ENCODE measurements at regions not wholly inside any gene's neighbourhood (a gene's known extent, or its start where the extent isn't known, plus 50 kb on each side); places are given as distances from the start of the nearest gene placed in this dataset.

DNA sequence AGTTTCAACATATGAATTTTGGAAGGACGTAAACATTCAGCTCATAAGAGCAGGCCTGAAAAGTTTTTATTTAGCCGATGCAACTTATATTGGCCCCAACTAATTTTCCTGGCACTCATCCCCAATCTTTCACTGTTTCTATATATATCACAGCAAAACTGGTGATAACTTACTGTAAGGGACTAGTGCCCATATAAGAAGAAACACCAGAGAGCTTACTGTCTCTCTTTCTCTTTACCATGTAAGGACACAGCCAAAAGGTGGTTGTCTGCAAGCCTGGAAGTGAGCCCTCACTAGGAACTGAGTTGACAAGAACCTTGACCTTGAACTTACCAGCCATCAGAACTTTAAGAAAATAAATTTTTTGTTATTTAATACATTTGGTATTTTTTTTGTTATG lies 807.4 kb upstream of the CITED2 start:
- H3K27me3 Mint-ChIP-seq, result peaks cover 2% of the 10 kb centered on the region
- intact Hi-C loops (cut with DNase I, micrococcal nuclease), result no loop called here
- no peak for DNase-seq
- no peak overlapping the region for H3K27ac Mint-ChIP-seq
- H3K4me3 Mint-ChIP-seq, result no peak overlapping the region
- H3K36me3 Mint-ChIP-seq (ENCODE audit: low read depth), result no peaks in the 10 kb centered on the region
- ChIA-PET CTCF (no interaction called here), POLR2A (no interaction called here)
- no peak for ATAC-seq
- H3K4me1 Mint-ChIP-seq, result no peaks in the 10 kb centered on the region
- H3K9me3 Mint-ChIP-seq (ENCODE audit: low read depth), result no peaks in the 10 kb centered on the region

DNA sequence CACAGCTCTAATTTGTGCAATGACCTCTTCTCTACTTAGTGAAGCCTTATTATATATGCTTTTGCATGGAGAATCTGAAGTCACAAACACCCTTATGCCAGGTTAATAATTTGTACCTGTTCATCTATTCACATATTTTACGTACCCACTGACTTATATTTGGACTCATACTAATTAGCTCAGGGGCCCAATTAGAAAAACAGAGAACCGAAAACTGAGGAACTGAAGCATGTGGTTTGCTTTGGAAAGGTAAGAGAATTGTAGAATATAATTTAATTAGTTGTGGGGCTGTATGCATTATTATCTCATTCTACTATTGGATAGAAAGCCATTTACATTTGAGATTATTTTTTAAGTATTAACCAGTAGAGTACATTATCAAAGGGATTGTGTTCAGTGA lies 805.9 kb upstream of the CITED2 start:
- CTCF ChIA-PET, result no interaction called here

DNA sequence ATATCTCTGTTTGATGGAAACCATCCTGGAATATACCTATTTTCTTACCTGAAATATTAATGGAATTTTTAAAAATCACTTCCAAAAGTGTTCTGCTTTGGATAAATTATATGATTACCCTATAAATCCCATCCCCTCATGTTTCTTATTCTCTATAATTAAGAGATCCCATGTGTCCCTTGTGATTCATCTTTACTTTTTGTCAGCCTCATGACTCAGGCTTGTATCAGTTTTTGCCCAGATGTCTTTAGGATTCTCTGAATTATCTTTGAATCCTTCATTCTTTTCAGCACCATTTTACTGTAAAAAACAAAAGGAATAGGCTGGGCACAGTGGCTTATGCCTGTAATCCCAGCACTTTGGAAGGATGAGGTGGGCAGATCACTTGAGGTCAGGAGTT lies 804.5 kb upstream of the CITED2 start:
- ChIA-PET POLR2A (no interaction called here), CTCF (no interaction called here)
- Mint-ChIP-seq H3K4me1 (no peaks in the 10 kb centered on the region), H3K4me3 (no peak overlapping the region), H3K36me3 (ENCODE audit: low read depth) (no peaks in the 10 kb centered on the region), H3K9me3 (ENCODE audit: low read depth) (no peaks in the 10 kb centered on the region), H3K27ac (no peak overlapping the region), H3K27me3 (no peaks in the 10 kb centered on the region)
- ATAC-seq (no peak), DNase-seq (no peak)
- intact Hi-C loops (cut with DNase I, micrococcal nuclease), result no loop called here

More for the DNA sequence above, 805.9 kb upstream of the CITED2 start:
- no peaks in the 10 kb centered on the region for H3K4me1 Mint-ChIP-seq
- H3K27ac Mint-ChIP-seq, result no peak overlapping the region
- no peaks in the 10 kb centered on the region for H3K36me3 Mint-ChIP-seq (ENCODE audit: low read depth)
- intact Hi-C loops (cut with DNase I, micrococcal nuclease), result no loop called here
- H3K27me3 Mint-ChIP-seq, result no peaks in the 10 kb centered on the region
- POLR2A ChIA-PET, result no interaction called here
- H3K9me3 Mint-ChIP-seq (ENCODE audit: low read depth), result no peaks in the 10 kb centered on the region
- DNase-seq (no peak), ATAC-seq (no peak)
- no peak overlapping the region for H3K4me3 Mint-ChIP-seq

DNA sequence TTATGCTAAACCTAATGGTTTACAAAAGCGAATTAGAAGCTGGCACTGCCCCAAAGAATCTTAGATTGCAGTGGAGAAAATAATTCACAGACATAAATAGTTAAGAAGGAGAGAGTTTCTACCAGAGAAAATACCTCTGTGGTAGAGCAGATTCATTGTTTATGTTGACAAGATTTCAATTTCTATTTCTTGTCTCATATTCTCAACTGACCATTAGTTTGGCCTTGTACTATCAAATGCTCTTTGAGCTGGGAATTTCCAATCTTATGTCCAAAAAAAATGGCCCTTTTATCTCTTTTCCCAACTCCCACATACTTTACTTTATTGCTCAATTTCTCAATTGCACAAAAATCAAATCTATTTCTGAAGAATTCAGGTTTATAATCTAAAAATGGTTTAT lies 804.1 kb upstream of the CITED2 start:
- H3K36me3 Mint-ChIP-seq (ENCODE audit: low read depth), result no peaks in the 10 kb centered on the region
- no peaks in the 10 kb centered on the region for H3K4me1 Mint-ChIP-seq
- no peak overlapping the region for H3K4me3 Mint-ChIP-seq
- DNase-seq, result no peak
- H3K9me3 Mint-ChIP-seq (ENCODE audit: low read depth), result no peaks in the 10 kb centered on the region
- H3K27me3 Mint-ChIP-seq, result no peaks in the 10 kb centered on the region
- POLR2A ChIA-PET, result no interaction called here
- intact Hi-C loops (cut with DNase I, micrococcal nuclease), result no loop called here
- ATAC-seq, result no peak
- CTCF ChIA-PET, result no interaction called here
- H3K27ac Mint-ChIP-seq, result no peak overlapping the region

DNA sequence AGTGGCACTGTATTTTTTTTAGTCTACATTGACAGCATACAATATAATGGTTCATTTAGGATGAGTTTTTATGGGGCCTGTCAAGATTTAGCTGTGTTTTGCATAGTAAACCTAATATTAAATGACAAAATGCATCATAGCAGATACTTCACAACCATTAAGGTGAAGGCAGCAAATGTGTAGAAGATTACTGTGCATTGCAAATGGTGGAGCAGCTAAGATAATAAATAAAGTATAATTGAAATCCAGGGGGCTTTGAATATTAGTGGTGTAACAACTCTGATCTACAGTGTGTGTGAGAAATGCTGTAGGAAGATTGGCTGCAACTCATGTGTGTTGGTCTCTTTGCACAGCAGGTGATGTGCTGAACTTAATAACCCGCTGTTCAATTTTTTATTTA lies 801.9 kb upstream of the CITED2 start:
- no peaks in the 10 kb centered on the region for H3K36me3 Mint-ChIP-seq (ENCODE audit: low read depth)
- H3K4me1 Mint-ChIP-seq, result no peaks in the 10 kb centered on the region
- intact Hi-C loops (cut with DNase I, micrococcal nuclease), result no loop called here
- no peak overlapping the region for H3K4me3 Mint-ChIP-seq
- DNase-seq (no peak), ATAC-seq (no peak)
- H3K9me3 Mint-ChIP-seq (ENCODE audit: low read depth), result peaks cover 2% of the 10 kb centered on the region
- H3K27ac Mint-ChIP-seq, result no peak overlapping the region
- ChIA-PET POLR2A (no interaction called here), CTCF (no interaction called here)
- H3K27me3 Mint-ChIP-seq, result no peaks in the 10 kb centered on the region

DNA sequence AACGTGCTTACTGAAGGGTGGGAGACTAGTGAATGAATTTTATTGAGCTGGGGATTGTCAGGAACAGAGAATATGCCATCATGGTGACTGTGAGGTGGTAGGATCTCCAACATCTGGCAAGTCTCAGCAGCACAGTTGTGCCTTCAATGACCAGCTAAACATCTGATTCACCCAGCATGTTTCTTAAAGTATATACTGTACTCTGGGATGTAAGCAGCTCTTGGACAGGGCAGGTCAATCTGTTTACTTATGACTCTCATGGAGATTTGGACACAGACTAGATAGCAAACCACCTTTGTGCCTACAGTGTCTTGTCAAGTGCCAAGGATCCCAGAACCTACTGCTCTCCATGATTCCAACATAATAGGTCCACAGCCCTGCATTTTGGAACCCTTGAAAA lies 801.0 kb upstream of the CITED2 start:
- no peaks in the 10 kb centered on the region for H3K36me3 Mint-ChIP-seq (ENCODE audit: low read depth)
- H3K4me3 Mint-ChIP-seq, result no peak overlapping the region
- ChIA-PET CTCF (no interaction called here), POLR2A (no interaction called here)
- no peaks in the 10 kb centered on the region for H3K27me3 Mint-ChIP-seq
- ATAC-seq (no peak), DNase-seq (no peak)
- H3K9me3 Mint-ChIP-seq (ENCODE audit: low read depth), result peaks cover 2% of the 10 kb centered on the region
- no peaks in the 10 kb centered on the region for H3K4me1 Mint-ChIP-seq
- intact Hi-C loops (cut with DNase I, micrococcal nuclease), result no loop called here
- no peak overlapping the region for H3K27ac Mint-ChIP-seq

DNA sequence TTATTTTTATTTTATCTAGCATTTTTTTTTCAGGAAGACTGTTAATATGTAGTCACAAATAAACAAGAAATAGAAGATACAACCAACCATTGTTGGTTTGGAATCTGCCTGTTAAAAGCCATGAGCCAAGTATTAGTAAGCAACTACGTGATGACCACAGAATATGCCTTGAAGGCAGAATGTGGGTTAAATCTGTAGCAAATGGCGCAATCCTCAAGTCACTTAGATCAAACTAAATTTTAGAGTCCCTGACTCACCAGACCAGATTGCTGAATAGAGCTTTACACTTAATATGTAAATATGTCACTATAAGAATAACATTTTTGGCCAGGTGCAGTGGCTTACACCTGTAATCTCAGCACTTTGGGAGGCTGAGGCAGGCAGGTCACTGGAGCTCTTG lies 800.1 kb upstream of the CITED2 start:
- intact Hi-C loops (cut with DNase I, micrococcal nuclease), result no loop called here
- peaks cover 2% of the 10 kb centered on the region for H3K9me3 Mint-ChIP-seq (ENCODE audit: low read depth)
- ATAC-seq, result no peak
- peaks cover 2% of the 10 kb centered on the region for H3K27me3 Mint-ChIP-seq
- DNase-seq, result no peak
- H3K27ac Mint-ChIP-seq, result no peak overlapping the region
- no peak overlapping the region for H3K4me3 Mint-ChIP-seq
- H3K4me1 Mint-ChIP-seq, result no peaks in the 10 kb centered on the region
- ChIA-PET POLR2A (no interaction called here), CTCF (no interaction called here)
- H3K36me3 Mint-ChIP-seq (ENCODE audit: low read depth), result no peaks in the 10 kb centered on the region

DNA sequence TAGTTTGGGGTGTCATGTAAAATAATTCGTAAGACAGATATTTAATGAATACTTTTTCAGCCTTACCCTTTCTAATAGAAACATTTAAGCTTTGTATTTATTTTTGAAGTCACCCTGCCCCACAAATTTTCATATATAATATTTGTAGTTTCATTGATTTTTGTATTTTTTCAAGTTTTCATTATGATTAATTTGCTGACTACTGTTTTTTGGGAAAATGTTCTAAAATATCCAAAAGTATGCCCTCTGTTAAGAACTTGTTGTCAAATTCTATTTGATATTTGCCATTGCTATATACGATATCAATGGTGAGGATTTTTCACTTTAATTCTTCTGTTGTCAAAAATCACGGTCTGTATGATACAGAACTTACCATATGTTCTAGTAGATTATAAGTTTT lies 793.9 kb upstream of the CITED2 start:
- no peak overlapping the region for H3K4me3 Mint-ChIP-seq
- ChIA-PET CTCF (no interaction called here), POLR2A (no interaction called here)
- no peak overlapping the region for H3K27ac Mint-ChIP-seq
- DNase-seq, result no peak
- H3K36me3 Mint-ChIP-seq (ENCODE audit: low read depth), result no peaks in the 10 kb centered on the region
- intact Hi-C loops (cut with DNase I, micrococcal nuclease), result no loop called here
- peaks cover 2% of the 10 kb centered on the region for H3K27me3 Mint-ChIP-seq
- peaks cover 2% of the 10 kb centered on the region for H3K9me3 Mint-ChIP-seq (ENCODE audit: low read depth)
- no peaks in the 10 kb centered on the region for H3K4me1 Mint-ChIP-seq
- ATAC-seq, result no peak

DNA sequence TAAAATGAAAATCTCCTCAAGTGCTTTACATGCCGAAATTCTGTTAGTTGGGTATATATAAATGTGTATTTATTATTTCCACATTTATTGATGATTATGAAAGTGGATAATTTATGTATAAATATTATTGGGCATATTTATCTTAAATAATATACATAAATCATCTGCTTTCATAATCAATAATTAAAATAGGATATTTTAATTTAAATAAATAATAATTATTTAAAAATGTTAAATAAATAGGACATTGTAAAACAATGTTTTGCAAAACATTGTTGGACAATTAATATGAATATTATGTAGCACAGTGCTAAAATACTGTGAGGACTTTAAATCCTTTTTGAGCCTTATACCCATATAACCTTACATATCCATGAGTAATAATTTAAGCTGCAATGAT lies 786.5 kb upstream of the CITED2 start:
- Mint-ChIP-seq H3K36me3 (ENCODE audit: low read depth) (no peaks in the 10 kb centered on the region), H3K4me3 (no peak overlapping the region), H3K27me3 (peaks cover 6% of the 10 kb centered on the region), H3K9me3 (ENCODE audit: low read depth) (no peaks in the 10 kb centered on the region), H3K27ac (no peak overlapping the region), H3K4me1 (no peaks in the 10 kb centered on the region)
- intact Hi-C loops (cut with DNase I, micrococcal nuclease), result no loop called here
- ATAC-seq (no peak), DNase-seq (no peak)
- ChIA-PET POLR2A (no interaction called here), CTCF (interaction anchor here (1.2 kb wide), 1 partner anchor 40 kb away, joined by 3 read pairs; no protein-coding TSS in a partner anchor)

DNA sequence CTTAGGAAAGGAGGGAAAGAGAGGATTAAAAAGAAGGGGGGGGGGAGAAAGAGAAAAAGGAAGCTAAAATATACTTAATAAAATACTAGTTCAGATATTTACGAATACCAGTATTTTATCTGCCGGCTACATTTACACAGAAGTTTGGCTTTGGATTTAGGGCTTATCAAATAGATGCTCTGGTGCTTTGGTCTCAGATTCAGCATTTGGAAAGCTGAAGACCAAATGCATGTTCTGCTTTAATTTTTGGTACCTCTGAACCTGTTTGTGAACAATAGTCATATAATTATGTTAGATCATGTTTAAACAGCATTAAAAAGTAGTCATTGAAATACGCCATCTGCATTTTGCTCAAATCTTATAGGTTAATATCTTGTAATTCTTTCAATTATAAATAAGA lies 786.0 kb upstream of the CITED2 start:
- ATAC-seq, result no peak
- H3K9me3 Mint-ChIP-seq (ENCODE audit: low read depth), result no peaks in the 10 kb centered on the region
- CTCF ChIA-PET, result interaction anchor here (1.2 kb wide), 1 partner anchor 40 kb away, joined by 3 read pairs; no protein-coding TSS in a partner anchor
- POLR2A ChIA-PET, result no interaction called here
- H3K27ac Mint-ChIP-seq, result no peak overlapping the region
- H3K4me1 Mint-ChIP-seq, result no peaks in the 10 kb centered on the region
- H3K4me3 Mint-ChIP-seq, result no peak overlapping the region
- H3K27me3 Mint-ChIP-seq, result peaks cover 6% of the 10 kb centered on the region
- intact Hi-C loops (cut with DNase I, micrococcal nuclease), result no loop called here
- DNase-seq, result no peak
- no peaks in the 10 kb centered on the region for H3K36me3 Mint-ChIP-seq (ENCODE audit: low read depth)

DNA sequence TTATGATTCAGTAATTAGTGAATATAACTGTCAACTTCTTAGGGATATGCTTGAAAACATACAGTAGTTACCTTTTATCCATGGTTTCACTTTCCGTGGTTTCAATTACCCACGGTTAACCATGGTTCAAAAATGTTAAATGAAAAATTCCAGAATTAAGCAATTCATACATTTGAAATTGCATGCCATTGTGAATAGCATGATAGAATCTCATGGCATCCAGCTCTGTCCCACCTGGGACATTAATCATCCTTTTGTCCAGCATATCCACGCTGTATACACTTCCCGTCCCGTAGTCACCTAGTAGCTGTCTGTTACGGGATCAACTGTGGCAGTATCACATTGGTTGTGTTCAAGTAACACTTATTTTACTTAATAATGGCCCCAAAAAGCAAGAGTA lies 781.7 kb upstream of the CITED2 start:
- peaks cover 6% of the 10 kb centered on the region for H3K27me3 Mint-ChIP-seq
- POLR2A ChIA-PET, result no interaction called here
- ATAC-seq (no peak), DNase-seq (no peak)
- H3K27ac Mint-ChIP-seq, result no peak overlapping the region
- no peaks in the 10 kb centered on the region for H3K4me1 Mint-ChIP-seq
- H3K36me3 Mint-ChIP-seq (ENCODE audit: low read depth), result no peaks in the 10 kb centered on the region
- no peak overlapping the region for H3K4me3 Mint-ChIP-seq
- intact Hi-C loops (cut with DNase I, micrococcal nuclease), result no loop called here
- no peaks in the 10 kb centered on the region for H3K9me3 Mint-ChIP-seq (ENCODE audit: low read depth)
- CTCF ChIA-PET, result no interaction called here

DNA sequence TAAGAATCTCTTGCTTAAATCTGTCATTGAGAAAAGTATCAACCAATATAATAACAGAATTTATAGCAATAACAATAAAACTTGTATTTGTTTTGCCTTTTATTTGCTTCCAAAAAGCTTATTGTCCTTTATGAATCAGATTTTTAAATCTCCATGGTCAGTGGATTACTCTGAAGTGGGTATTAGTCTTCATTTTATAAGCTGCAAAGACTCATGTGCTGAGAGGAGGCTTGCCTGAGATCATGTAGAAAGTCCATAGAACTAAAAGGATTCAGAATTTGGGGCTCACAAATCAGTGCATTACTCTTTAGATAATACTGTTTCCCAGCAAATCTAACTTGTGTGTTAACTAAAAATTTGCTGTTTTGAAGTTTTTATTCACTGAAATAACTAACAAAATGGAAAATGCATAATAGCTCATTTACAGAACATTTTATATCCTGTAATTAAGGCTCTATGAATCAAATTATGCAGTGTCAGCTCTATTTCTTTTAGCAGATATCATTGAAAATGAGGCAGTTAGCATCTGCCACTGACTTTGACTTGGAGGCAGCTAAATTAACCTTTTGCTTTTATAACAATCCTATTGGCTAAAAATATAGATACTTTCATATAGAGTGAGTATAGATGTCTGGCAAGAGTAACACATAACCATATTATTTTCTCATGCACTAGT lies 781.1 kb upstream of the CITED2 start:
- intact Hi-C loops (cut with DNase I, micrococcal nuclease), result no loop called here
- ChIA-PET POLR2A (no interaction called here), CTCF (no interaction called here)
- DNase-seq (no peak), ATAC-seq (no peak)
- no peaks in the 10 kb centered on the region for H3K4me1 Mint-ChIP-seq
- H3K27ac Mint-ChIP-seq, result no peak overlapping the region
- no peaks in the 10 kb centered on the region for H3K36me3 Mint-ChIP-seq (ENCODE audit: low read depth)
- H3K4me3 Mint-ChIP-seq, result no peak overlapping the region
- H3K9me3 Mint-ChIP-seq (ENCODE audit: low read depth), result no peaks in the 10 kb centered on the region
- H3K27me3 Mint-ChIP-seq, result peaks cover 6% of the 10 kb centered on the region

DNA sequence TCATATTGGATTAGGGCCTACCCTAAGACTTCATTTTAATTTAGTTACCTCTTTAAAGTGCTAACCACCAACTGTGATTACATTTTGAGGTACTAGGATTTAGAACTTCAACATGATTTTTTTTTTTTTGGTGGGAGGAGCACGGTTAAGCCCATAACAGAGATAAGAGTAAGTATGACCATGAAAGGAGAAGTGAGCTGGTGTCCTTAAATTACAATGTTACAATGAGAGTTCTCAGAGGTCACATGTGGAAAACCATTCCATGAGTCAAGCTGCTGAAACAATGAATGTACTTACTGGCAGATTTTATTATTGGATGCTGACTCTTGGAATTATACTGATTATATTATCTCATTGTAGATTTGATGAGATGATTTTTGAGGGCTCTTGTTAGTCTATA lies 779.3 kb upstream of the CITED2 start:
- ChIA-PET POLR2A (no interaction called here), CTCF (no interaction called here)
- H3K27me3 Mint-ChIP-seq, result peaks cover 3% of the 10 kb centered on the region
- DNase-seq, result no peak
- H3K36me3 Mint-ChIP-seq (ENCODE audit: low read depth), result no peaks in the 10 kb centered on the region
- no peak overlapping the region for H3K27ac Mint-ChIP-seq
- no peaks in the 10 kb centered on the region for H3K9me3 Mint-ChIP-seq (ENCODE audit: low read depth)
- no peak overlapping the region for H3K4me3 Mint-ChIP-seq
- no peak for ATAC-seq
- intact Hi-C loops (cut with DNase I, micrococcal nuclease), result no loop called here
- H3K4me1 Mint-ChIP-seq, result no peaks in the 10 kb centered on the region
